ENCODE measurements at regions not wholly inside any gene's neighbourhood (a gene's known extent, or its start where the extent isn't known, plus 50 kb on each side); places are given as distances from the start of the nearest gene placed in this dataset.
"Not testable (repeated sequence)": the region's sequence is repeated elsewhere in the genome, so short reads cannot be mapped to it uniquely, and the experiment has no call there.

DNA sequence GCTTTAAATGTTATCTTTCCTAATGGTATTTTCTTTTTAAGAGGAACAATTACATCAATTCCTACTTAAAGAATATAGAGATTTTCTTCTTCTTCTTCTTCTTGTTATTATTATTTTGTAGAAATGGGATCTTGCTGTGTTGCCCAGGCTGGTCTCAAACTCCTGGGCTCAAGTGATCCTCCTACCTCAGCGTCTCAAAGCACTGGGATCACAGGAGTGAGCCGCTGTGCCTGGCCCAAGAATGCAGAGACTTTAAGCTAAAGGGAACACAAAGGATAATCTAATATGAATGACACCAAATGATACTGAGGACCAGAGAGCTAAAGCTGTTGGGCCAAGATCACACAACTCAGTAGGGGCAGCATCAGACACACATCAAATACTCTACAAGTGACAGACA lies 87.4 kb upstream of the FOXQ1 start:
- Mint-ChIP-seq H3K27ac (no peak overlapping the region), H3K9me3 (ENCODE audit: low read depth) (no peaks in the 10 kb centered on the region), H3K4me1 (ENCODE audit: low read depth) (no peaks in the 10 kb centered on the region), H3K27me3 (peaks cover 3% of the 10 kb centered on the region), H3K36me3 (no peaks in the 10 kb centered on the region), H3K4me3 (no peak overlapping the region)

DNA sequence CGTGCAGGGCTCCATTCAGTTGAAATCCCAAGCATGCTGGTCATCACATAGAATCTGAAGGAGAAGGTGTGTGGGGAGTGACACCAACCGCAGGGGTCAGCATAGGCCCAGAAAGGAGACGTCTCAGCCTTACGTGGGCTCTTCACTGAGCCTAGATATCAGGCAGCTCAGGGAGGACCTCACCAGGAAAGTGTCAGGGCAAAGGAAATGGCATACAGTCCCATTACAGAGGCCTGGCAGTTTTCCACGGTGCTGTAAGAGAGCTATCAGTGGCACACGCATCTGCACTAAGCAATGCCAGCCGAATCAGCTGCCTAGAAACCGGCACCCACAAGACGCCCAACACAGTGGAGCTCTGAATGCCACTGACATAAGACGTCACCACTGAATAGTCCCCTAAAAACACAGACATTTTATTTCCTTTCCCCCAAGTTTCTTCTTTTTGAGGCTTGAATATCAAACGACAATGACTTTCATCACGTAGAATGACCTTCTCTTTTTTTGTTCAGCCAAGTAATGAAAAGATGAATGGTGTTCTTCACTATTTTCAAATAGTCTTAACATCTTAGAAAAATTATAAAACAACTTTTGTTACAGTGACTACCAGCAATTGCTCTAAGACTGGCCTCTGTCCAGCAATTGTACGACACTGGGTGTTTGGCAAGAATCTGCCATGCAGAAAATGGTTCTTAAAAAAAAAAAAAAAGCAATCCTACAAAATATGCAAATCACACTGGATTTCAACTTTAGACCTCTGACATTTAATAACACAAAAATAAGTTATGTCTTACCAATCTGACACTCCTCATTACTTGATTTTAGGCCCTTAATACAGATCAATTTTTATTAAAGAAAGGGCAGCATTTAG lies 88.9 kb upstream of the FOXQ1 start:
- Mint-ChIP-seq H3K4me3 (no peak overlapping the region), H3K36me3 (no peaks in the 10 kb centered on the region), H3K9me3 (ENCODE audit: low read depth) (no peaks in the 10 kb centered on the region)

DNA sequence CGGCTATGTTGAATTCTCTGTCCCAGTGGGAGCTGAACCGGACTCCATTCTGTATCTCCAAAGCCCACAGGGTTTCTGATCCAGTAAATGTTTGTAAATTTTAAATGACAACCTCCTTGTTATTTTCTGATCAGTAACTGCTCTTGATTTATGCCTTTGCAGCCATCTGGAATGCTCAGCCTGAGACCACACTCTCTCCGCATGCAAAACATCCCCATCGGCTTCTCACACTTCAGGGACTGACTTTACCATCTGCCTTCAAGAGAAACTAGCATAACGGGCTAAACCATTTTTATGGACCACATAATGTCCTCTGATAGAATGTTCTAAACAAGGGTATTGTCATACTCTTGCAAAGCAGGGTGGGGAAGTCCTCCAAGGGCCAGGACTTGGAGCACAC lies 94.5 kb upstream of the FOXQ1 start:
- Mint-ChIP-seq H3K27me3 (peaks cover 5% of the 10 kb centered on the region), H3K36me3 (no peaks in the 10 kb centered on the region), H3K27ac (no peak overlapping the region), H3K4me3 (no peak overlapping the region), H3K4me1 (ENCODE audit: low read depth) (no peaks in the 10 kb centered on the region), H3K9me3 (ENCODE audit: low read depth) (no peaks in the 10 kb centered on the region)

More for the DNA sequence above, 88.9 kb upstream of the FOXQ1 start:
- H3K4me1 Mint-ChIP-seq (ENCODE audit: low read depth): no peaks in the 10 kb centered on the region
- H3K27ac Mint-ChIP-seq: no peak overlapping the region
- peaks cover 5% of the 10 kb centered on the region for H3K27me3 Mint-ChIP-seq

DNA sequence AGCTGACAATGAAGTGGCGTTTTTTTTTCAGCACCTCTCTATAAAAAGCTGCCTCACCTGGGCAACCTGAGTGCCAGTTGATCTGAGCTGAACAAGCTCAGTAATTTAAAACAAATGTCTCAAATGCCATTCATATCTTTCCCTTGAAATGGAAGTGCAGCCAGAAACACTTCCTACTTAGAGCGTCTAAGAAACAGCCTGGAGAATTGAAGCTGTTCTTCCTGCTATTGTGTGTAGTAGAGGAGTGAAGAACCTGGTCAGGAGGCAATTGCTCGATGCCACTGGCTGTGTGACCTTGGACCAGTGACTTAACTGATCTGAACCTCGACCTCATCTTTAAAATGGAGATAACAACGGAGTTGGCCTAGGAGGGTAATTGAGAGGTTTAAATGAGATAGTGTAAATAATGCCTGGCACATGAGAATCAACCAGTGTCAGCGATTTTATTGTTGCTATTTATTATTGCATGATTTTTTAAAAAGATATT lies 95.4 kb upstream of the FOXQ1 start:
- Mint-ChIP-seq H3K36me3 (no peaks in the 10 kb centered on the region), H3K9me3 (ENCODE audit: low read depth) (no peaks in the 10 kb centered on the region), H3K4me3 (no peak overlapping the region), H3K27me3 (peaks cover 5% of the 10 kb centered on the region), H3K4me1 (ENCODE audit: low read depth) (no peaks in the 10 kb centered on the region), H3K27ac (no peak overlapping the region)

DNA sequence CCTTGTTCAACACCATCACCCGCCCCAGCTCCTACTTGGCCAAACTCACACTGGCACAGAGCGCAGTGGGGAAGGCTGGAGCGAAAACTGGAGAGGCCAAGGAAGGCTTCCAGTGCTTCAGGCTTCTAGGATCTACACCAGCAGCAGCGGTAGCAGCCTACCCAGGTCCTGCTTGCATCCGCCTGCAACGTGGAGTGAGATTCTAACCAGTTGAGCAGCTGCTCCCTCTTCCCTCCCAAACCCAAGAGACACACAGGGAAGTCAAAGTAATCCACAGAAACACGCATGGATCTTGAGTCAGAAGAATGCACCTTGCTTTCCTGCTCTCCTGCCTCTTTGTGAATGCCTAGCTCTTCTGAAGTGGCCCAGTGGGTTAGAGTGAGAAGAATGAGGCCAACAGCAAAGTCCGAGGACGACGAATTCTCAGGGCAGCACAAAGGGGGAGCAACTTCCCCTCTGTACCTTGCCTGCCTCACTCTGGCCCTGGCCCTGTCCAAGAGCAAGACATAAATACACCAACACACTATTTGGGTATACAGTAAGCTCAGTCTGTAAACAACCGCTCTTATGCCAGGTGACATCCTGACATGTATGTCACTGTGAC lies 95.9 kb upstream of the FOXQ1 start:
- H3K4me1 Mint-ChIP-seq (ENCODE audit: low read depth): no peaks in the 10 kb centered on the region
- no peaks in the 10 kb centered on the region for H3K9me3 Mint-ChIP-seq (ENCODE audit: low read depth)
- no peak overlapping the region for H3K4me3 Mint-ChIP-seq
- peaks cover 5% of the 10 kb centered on the region for H3K27me3 Mint-ChIP-seq
- no peaks in the 10 kb centered on the region for H3K36me3 Mint-ChIP-seq
- H3K27ac Mint-ChIP-seq: no peak overlapping the region

DNA sequence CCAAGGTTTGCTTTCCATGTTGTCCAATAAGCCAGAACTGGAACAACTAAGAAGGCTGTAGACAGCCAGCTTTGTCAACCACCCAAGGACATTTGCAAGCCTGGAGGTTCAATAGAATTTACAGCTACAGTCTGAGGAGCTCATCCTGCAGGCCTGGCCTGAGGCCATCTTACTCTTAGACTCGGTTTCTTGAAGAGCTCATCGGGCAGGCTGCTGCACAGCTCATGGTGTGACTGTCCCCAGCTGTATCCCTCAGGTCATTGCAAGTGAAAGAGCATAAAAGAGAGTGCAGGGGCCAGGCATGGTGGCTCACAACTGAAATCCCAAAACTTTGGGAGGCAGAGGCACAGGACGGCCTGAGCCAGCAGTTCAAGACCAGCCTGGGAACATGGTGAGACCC lies 96.9 kb upstream of the FOXQ1 start:
- no peaks in the 10 kb centered on the region for H3K36me3 Mint-ChIP-seq
- no peak overlapping the region for H3K27ac Mint-ChIP-seq
- no peaks in the 10 kb centered on the region for H3K4me1 Mint-ChIP-seq (ENCODE audit: low read depth)
- no peaks in the 10 kb centered on the region for H3K9me3 Mint-ChIP-seq (ENCODE audit: low read depth)
- H3K4me3 Mint-ChIP-seq: no peak overlapping the region
- peaks cover 3% of the 10 kb centered on the region for H3K27me3 Mint-ChIP-seq

DNA sequence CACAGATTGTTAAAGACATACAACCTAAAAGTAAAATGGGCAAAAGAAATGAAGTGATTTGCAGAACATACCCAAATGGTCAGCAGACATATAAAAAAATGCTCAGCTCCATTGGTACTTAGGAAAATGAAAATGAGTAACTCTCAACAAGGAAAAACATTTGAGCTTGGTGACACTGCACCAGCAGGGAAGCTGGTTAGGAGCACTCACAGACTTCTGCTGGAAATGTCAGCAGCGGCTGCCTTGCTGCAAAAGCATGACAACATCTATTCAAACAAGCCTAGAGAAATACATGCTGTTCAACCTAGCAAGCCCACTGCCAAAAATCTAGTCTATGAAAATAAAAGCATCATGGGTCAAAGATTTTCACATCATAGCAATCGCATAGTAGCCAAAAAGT lies 99.0 kb upstream of the FOXQ1 start:
- Mint-ChIP-seq H3K27ac (no peak overlapping the region), H3K27me3 (peaks cover 6% of the 10 kb centered on the region), H3K4me3 (no peak overlapping the region), H3K36me3 (no peaks in the 10 kb centered on the region), H3K4me1 (ENCODE audit: low read depth) (no peaks in the 10 kb centered on the region), H3K9me3 (ENCODE audit: low read depth) (no peaks in the 10 kb centered on the region)

DNA sequence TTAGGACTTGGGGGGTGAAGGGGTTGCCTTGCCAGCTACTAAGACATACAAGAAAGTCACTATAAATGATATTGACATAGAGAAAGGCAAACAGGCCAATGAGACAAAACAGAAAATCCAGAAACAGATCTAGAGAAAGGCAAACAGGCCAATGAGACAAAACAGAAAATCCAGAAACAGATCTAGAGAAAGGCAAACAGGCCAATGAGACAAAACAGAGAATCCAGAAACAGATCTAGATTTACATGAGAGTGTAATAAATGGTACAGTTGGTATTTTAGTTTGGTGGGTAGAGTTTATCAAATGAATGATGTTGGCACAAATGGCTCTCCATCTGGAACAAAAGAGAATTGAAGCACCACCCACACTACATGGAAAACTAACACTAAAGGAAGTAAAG lies 99.8 kb upstream of the FOXQ1 start:
- not testable (repeated sequence) for H3K4me3 Mint-ChIP-seq; H3K36me3 Mint-ChIP-seq; H3K4me1 Mint-ChIP-seq (ENCODE audit: low read depth); H3K9me3 Mint-ChIP-seq (ENCODE audit: low read depth); H3K27ac Mint-ChIP-seq
- peaks cover 10% of the 10 kb centered on the region for H3K27me3 Mint-ChIP-seq

DNA sequence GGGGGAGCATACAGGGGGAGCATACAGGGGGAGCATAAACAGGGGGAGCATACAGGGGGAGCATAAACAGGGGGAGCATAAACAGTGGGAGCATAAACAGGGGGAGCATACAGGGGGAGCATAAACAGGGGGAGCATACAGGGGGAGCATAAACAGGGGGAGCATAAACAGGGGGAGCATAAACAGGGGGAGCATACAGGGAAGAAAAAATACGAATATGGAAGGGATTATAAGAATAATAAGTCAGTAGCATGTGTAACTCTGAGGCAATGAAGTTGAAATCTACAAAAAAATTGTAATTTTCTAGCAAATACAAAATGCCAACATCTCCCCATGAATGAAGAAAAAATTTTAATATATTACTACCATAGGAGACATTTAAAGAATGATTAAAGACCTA lies 101.3 kb upstream of the FOXQ1 start:
- H3K9me3 Mint-ChIP-seq (ENCODE audit: low read depth); H3K4me3 Mint-ChIP-seq; H3K27ac Mint-ChIP-seq; H3K4me1 Mint-ChIP-seq (ENCODE audit: low read depth); H3K36me3 Mint-ChIP-seq: not testable (repeated sequence)
- peaks cover 22% of the 10 kb centered on the region for H3K27me3 Mint-ChIP-seq

DNA sequence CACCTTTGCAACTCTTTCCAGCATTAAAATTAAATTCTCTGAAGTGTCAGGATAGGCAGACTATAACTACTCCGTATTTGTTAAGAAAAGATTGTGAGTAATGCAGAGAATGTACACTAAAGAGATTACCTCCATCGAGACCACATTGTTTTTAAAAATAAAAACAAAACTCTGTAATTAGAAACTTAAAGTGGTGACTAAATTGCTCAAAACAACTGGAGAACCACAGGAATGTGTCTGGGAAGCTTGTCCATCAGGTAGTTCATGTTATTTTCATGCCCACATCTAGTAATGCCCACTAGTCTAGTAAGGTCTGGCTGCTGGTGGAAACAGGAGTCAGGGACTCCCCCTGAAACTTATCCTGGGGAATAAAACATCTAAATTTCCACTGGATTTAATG lies 103.0 kb upstream of the FOXQ1 start:
- no peaks in the 10 kb centered on the region for H3K9me3 Mint-ChIP-seq (ENCODE audit: low read depth)
- no peaks in the 10 kb centered on the region for H3K36me3 Mint-ChIP-seq
- H3K4me3 Mint-ChIP-seq: no peak overlapping the region
- peaks cover 22% of the 10 kb centered on the region for H3K27me3 Mint-ChIP-seq
- no peaks in the 10 kb centered on the region for H3K4me1 Mint-ChIP-seq (ENCODE audit: low read depth)
- no peak overlapping the region for H3K27ac Mint-ChIP-seq

DNA sequence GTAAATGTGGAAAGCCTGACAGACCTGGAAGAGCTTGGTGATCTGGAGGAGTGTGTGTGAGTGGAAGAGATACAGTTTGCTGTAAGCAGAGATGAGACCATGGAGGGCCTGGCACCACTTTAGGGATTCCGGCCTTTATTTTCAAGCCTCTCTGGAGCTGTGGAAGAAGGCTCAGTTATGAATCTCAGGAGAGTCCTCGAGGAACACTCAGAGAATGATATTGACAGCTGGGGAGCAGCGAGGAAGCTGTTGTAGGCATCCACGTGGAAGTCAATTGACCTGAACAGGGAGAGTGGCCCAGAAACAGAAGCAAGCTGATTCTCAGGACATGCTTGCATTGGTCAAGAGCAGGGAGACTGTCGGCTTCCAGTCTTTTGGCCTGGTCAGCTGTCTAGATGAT lies 108.4 kb upstream of the FOXQ1 start:
- no peak overlapping the region for H3K27ac Mint-ChIP-seq
- H3K9me3 Mint-ChIP-seq (ENCODE audit: low read depth): no peaks in the 10 kb centered on the region
- no peak overlapping the region for H3K4me3 Mint-ChIP-seq
- H3K4me1 Mint-ChIP-seq (ENCODE audit: low read depth): peaks cover 12% of the 10 kb centered on the region
- no peaks in the 10 kb centered on the region for H3K36me3 Mint-ChIP-seq
- H3K27me3 Mint-ChIP-seq: peaks cover 22% of the 10 kb centered on the region

DNA sequence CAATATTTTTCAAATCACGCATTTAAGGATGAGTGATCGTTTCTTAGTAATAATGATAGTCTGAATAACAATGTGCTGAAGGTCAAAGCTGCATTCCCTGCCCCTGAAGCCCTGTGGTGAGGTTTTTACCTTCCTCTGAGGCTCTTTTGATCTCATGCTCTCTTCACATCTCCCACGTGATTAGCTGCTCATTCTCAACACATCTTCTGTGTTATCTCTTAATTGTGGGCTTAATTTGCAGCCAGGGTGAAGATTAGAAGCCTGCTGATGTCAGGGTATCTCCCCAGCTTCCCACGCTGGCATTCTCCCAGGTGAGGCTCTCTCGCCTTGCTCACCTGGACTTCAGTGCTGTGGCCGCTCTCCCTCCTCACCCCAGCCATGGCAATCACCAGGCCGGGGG lies 109.7 kb upstream of the FOXQ1 start:
- H3K9me3 Mint-ChIP-seq (ENCODE audit: low read depth): no peaks in the 10 kb centered on the region
- H3K27ac Mint-ChIP-seq: no peak overlapping the region
- H3K27me3 Mint-ChIP-seq: peaks cover 17% of the 10 kb centered on the region
- no peaks in the 10 kb centered on the region for H3K36me3 Mint-ChIP-seq
- no peak overlapping the region for H3K4me3 Mint-ChIP-seq
- H3K4me1 Mint-ChIP-seq (ENCODE audit: low read depth): peaks cover 12% of the 10 kb centered on the region

DNA sequence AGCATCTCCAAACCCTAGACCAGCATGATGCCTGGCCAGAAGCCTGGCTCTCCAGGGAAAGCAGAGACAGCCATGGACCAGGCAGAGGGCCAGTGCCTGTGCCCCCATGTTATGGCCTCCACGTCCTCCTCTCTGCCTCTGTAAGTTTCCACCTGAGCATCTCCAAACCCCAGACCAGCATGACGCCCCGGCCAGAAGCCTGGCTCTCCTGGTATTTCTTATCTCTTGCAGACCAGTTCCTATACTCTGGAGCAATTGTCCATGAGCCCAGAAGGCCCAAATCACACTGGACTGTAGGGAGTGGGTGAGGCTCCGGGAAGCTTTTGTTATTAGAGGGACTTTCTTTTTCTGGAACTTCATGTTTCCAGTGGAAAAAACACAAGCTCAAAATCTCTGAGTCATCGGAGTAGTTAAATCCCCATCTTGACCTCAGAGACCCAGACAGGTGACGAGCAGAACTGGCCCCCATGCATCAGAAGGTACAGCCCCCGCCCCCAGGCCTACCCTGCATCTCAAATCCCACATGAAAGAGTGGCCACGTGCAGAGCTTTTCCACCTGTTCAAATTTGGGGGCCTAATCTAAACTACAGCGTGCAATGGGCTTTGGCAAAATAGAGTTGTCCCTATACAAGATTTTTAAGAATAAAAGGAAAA lies 110.2 kb upstream of the FOXQ1 start:
- peaks cover 12% of the 10 kb centered on the region for H3K4me1 Mint-ChIP-seq (ENCODE audit: low read depth)
- H3K36me3 Mint-ChIP-seq: no peaks in the 10 kb centered on the region
- peaks cover 13% of the 10 kb centered on the region for H3K27me3 Mint-ChIP-seq
- H3K27ac Mint-ChIP-seq: no peak overlapping the region
- no peak overlapping the region for H3K4me3 Mint-ChIP-seq
- H3K9me3 Mint-ChIP-seq (ENCODE audit: low read depth): no peaks in the 10 kb centered on the region

DNA sequence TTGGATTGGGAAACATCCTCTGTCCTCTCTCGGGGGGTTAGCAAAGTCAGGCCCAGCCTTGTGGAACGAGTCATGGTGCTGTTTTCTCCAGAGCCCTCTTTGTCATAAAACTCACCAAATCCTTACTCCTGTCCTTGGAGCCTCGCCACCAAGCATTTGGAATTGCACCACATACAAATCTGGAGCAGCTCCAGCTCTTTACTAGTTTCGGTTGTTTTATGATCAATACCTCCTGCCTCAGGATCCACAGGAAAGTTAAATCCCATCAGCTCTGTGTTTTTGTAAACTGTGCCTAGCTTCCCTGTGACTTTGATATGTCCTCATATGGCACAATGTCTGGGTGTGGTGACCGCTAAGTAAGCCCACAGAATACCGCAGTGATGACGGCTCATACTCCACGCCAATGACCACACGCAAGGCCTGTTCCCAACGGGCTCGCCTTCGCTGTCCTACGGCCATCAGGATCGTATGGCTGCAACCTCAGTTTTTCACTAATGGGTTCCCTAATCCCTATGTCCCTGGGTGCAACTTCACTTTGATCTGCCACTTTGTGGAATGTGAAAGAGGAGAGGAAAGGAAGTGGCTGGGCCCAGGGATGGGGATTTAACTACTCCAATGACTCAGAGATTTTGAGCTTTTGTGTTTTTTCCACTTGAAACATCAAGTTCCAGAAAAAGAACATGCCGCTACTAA lies 111.3 kb upstream of the FOXQ1 start:
- H3K9me3 Mint-ChIP-seq (ENCODE audit: low read depth): peaks cover 8% of the 10 kb centered on the region
- no peak overlapping the region for H3K4me3 Mint-ChIP-seq
- no peak overlapping the region for H3K27ac Mint-ChIP-seq
- peaks cover 12% of the 10 kb centered on the region for H3K4me1 Mint-ChIP-seq (ENCODE audit: low read depth)
- H3K27me3 Mint-ChIP-seq: peaks cover 7% of the 10 kb centered on the region
- H3K36me3 Mint-ChIP-seq: no peaks in the 10 kb centered on the region

DNA sequence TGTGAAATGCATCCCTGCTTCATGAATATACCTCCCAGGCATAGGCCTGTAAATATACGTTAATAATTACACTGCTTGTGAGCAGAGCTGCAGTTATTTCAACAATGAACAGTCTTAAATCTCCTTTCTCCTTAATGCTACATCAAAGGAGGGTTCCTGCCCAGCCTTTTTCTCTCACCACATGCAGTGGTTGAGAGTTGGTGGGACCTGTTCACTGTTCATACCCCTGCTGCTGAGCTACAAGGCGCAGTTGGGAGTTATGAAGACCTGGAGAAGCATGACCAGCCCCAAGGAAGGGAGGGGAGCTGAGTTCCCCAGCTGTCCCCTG lies 111.9 kb upstream of the FOXQ1 start:
- peaks cover 7% of the 10 kb centered on the region for H3K27me3 Mint-ChIP-seq
- H3K36me3 Mint-ChIP-seq: no peaks in the 10 kb centered on the region
- peaks cover 9% of the 10 kb centered on the region for H3K9me3 Mint-ChIP-seq (ENCODE audit: low read depth)
- H3K4me3 Mint-ChIP-seq: no peak overlapping the region
- H3K4me1 Mint-ChIP-seq (ENCODE audit: low read depth): peaks cover 12% of the 10 kb centered on the region
- H3K27ac Mint-ChIP-seq: no peak overlapping the region
